HepG2 (cell line): ENCODE measurements at regions not wholly inside any gene's neighbourhood (a gene's known extent, or its start where the extent isn't known, plus 50 kb on each side); places are given as distances from the start of the nearest gene placed in this dataset.

ENCODE experiments used
- ATAC-seq: fragments of 200-7000 bp; cut with Tn5 transposase; 3 replicates; pipeline ENCODE4 v1.9.1; 2020; ENCODE audit warnings: mild to moderate bottlenecking, moderate library complexity
- BruUV-seq: library from RNA; stranded (reverse); fragments of 400-500 nt; replicated peaks from 2 replicates; lab custom pipeline; 2021; lab: Mats Ljungman, UMichigan
- CTCF ChIA-PET: fragments of 300-600 bp; formaldehyde crosslinking; extraction: SDS; loops from one replicate; lab custom pipeline; 2021; ENCODE audit warnings: low total read pairs, inconsistent platforms, low intra/inter-chr PET ratio; lab: Yijun Ruan, JAX
- POLR2A ChIA-PET: fragments of 350-600 bp; sonication (Branson Sonifier 250); formaldehyde crosslinking; loops from one replicate; lab custom pipeline; 2020; ENCODE audit warnings: antibody characterized with exemption, inconsistent platforms; lab: Yijun Ruan, JAX
- DNase-seq: peaks from one replicate; pipeline ENCODE4 v3.0.0-alpha.2; 2015; ENCODE audit warnings: low spot score
- FAIRE-seq: peaks from 3 replicates; lab custom pipeline; 2011; peaks lifted over from hg19 to GRCh38; lab: Jason Lieb, UNC
- H2AFZ ChIP-seq: one replicate; pipeline ENCODE4 v1.6.1; 2011; ENCODE audit warnings: low read length, inconsistent platforms
- H3K27ac ChIP-seq: fragments of 300-600 bp; 3 replicates; pipeline ENCODE4 v1.8.0; 2011; ENCODE audit warnings: mixed run types, mild to moderate bottlenecking, mixed read lengths, low read length, inconsistent platforms; ENCODE audit not compliant: insufficient read depth; ENCODE audit errors: extremely low read length
- H3K27me3 ChIP-seq, 2 experiments: fragments of 200-600 bp in 1 of 2; 2 replicates in 1 of 2; 3 replicates in 1 of 2; pipeline versions ENCODE4 v1.6.0 to v1.8.0; 2011; ENCODE audit warnings: low read length in 2 of 2, mild to moderate bottlenecking in 2 of 2, moderate library complexity in 2 of 2, inconsistent platforms in 1 of 2; ENCODE audit not compliant: insufficient read depth in 2 of 2, control insufficient read depth in 1 of 2
- H3K36me3 ChIP-seq, 2 experiments: fragments of 200-600 bp in 1 of 2; replicated peaks in 1 of 2; 2 replicates in 1 of 2; 3 replicates in 1 of 2; pipeline versions ENCODE4 v1.5.1 to v1.8.0; 2011; ENCODE audit warnings: low read length in 2 of 2, inconsistent platforms in 1 of 2; ENCODE audit not compliant: insufficient read depth in 2 of 2, control insufficient read depth in 1 of 2
- H3K4me1 ChIP-seq: 2 replicates; pipeline ENCODE4 v1.5.1; 2012; ENCODE audit warnings: low read length, inconsistent platforms; ENCODE audit not compliant: insufficient read depth
- H3K4me2 ChIP-seq: 2 replicates; pipeline ENCODE4 v1.6.0; 2011; ENCODE audit warnings: low read depth, low read length, inconsistent platforms
- H3K4me3 ChIP-seq, 3 experiments: fragments of 200-600 bp in 1 of 3; sonication (generic), shearing (Covaris generic) in 1 of 3; replicated peaks in 1 of 3; 2 replicates each; pipeline ENCODE4 v1.5.1; 2011 to 2016; ENCODE audit warnings: low read length in 3 of 3, inconsistent platforms in 2 of 3, low read depth in 2 of 3, mild to moderate bottlenecking in 2 of 3, control low read depth in 1 of 3, mixed read lengths in 1 of 3; ENCODE audit not compliant: insufficient read depth in 1 of 3
- H3K79me2 ChIP-seq: one replicate; pipeline ENCODE4 v1.6.1; 2011; ENCODE audit warnings: low read length, inconsistent platforms; ENCODE audit not compliant: insufficient read depth
- H3K9ac ChIP-seq: 2 replicates; pipeline ENCODE4 v1.6.0; 2011; ENCODE audit warnings: mild to moderate bottlenecking, low read depth, low read length, inconsistent platforms; ENCODE audit not compliant: insufficient read depth
- H3K9me3 ChIP-seq: 2 replicates; pipeline ENCODE4 v1.5.1; 2012; ENCODE audit warnings: mild to moderate bottlenecking, low read length
- H4K20me1 ChIP-seq: 2 replicates; pipeline ENCODE4 v1.6.0; 2011; ENCODE audit warnings: inconsistent platforms, mild to moderate bottlenecking, low read length, moderate library complexity; ENCODE audit not compliant: insufficient read depth
- ATF7 ChIP-seq, 2 experiments: fragments of 450-650 bp in 1 of 2; sonication (generic) in 1 of 2; formaldehyde crosslinking in 1 of 2; IDR thresholded peaks; 2 replicates each; pipeline versions ENCODE4 v1.4.0 to v1.6.1; 2016 to 2020; ENCODE audit warnings: antibody characterized with exemption in 1 of 2, mild to moderate bottlenecking in 1 of 2, missing genetic modification reagents in 1 of 2
- CEBPB ChIP-seq: IDR thresholded peaks from 2 replicates; pipeline ENCODE4 v1.6.1; 2011; ENCODE audit warnings: low read depth, low read length, improper control_type of control experiment, borderline replicate concordance
- MNT ChIP-seq: fragments of 450-650 bp; IDR thresholded peaks from 2 replicates; pipeline ENCODE4 v1.6.1; 2016
- MYPOP ChIP-seq: sonication (generic); formaldehyde crosslinking; IDR thresholded peaks from 2 replicates; pipeline ENCODE4 v1.8.1; 2023; ENCODE audit warnings: mild to moderate bottlenecking, moderate library complexity, missing genetic modification reagents
- RAD51 ChIP-seq: fragments of 450-650 bp; IDR thresholded peaks from 2 replicates; pipeline ENCODE4 v1.6.1; 2016; ENCODE audit warnings: borderline replicate concordance
- REXO4 ChIP-seq: sonication (generic); formaldehyde crosslinking; IDR thresholded peaks from 2 replicates; pipeline ENCODE4 v1.8.0; 2022; ENCODE audit warnings: missing genetic modification reagents, mild to moderate bottlenecking, borderline replicate concordance
- ZFYVE20 ChIP-seq: sonication (generic); formaldehyde crosslinking; IDR thresholded peaks from 2 replicates; pipeline ENCODE4 v1.8.0; 2023; ENCODE audit warnings: low read depth, mild to moderate bottlenecking, moderate library complexity, missing genetic modification reagents, borderline replicate concordance
- WGBS: methylation state at CpG from one replicate; pipeline ENCODE4 v1.1.6; 2017; ENCODE audit warnings: low lambda C conversion rate; 5-methylcytosine and 5-hydroxymethylcytosine counted together
- in situ Hi-C: cut with HindIII; loops from 2 replicates; pipeline ENCODE4 v1.10.0; 2017; ENCODE audit warnings: low pct_unique_long_range_greater_than_20kb; ENCODE audit not compliant: extremely low pct_ligation_motif_present
- intact Hi-C: fragments of 100-400 bp; cut with micrococcal nuclease; formaldehyde crosslinking; loops from one replicate; pipeline ENCODE4 v1.10.0; 2022; ENCODE audit not compliant: unreplicated experiment

- Histone ChIP-seq H4K20me1 (no peaks in the 10 kb centered on the region), H2AFZ (no peak overlapping the region), H3K36me3 (no peaks in the 10 kb centered on the region), H3K4me3 (no peak overlapping the region), H3K9ac (no peak overlapping the region), H3K27ac (no peak overlapping the region), H3K4me1 (no peaks in the 10 kb centered on the region), H3K9me3 (no peaks in the 10 kb centered on the region), H3K4me2 (no peak overlapping the region), H3K79me2 (no peaks in the 10 kb centered on the region), H3K27me3 (no peaks in the 10 kb centered on the region; a peak in 1 of 5 replicates)
- no peak for FAIRE-seq
- DNase-seq = no peak
- ATAC-seq = no peak
- BruUV-seq = no TSS peak
- TF ChIP-seq ZFYVE20 = no peak
- peak; percentile 48; the same call in 1 of the 2 replicates for TF ChIP-seq CEBPB
- no peak for TF ChIP-seq REXO4
- no peak for TF ChIP-seq MYPOP (CRISPR knock-in tag)
- TF ChIP-seq ATF7 (IDR thresholded peaks at IDR 0.05) = peak; percentile 47
- no peak for TF ChIP-seq ATF7 (CRISPR knock-in tag; IDR thresholded peaks at IDR 0.05)
- ChIA-PET CTCF (no interaction called here), POLR2A (no interaction called here)
- in situ Hi-C loops = no loop called here
- intact Hi-C loops = no loop called here
Measured at GRCh38 chr5:52190737-52191136, 597.0 kb upstream of the ITGA1 start.

GRCh38 chr5:52199833-52200232 lies 587.9 kb upstream of the ITGA1 start:
- no peak overlapping the region for H3K27ac ChIP-seq
- H3K4me1 ChIP-seq = no peaks in the 10 kb centered on the region
- ChIA-PET POLR2A (no interaction called here), CTCF (no interaction called here)
- H4K20me1 ChIP-seq = no peaks in the 10 kb centered on the region
- no peak for DNase-seq
- 61% methylated on average over 9 of the region's 9 CpGs for WGBS
- no peak for TF ChIP-seq MNT
- peak; percentile 63; the same call in 1 of the 2 replicates for TF ChIP-seq RAD51
- no peaks in the 10 kb centered on the region for H3K36me3 ChIP-seq
- no peak for ATAC-seq
- no peak overlapping the region for H2AFZ ChIP-seq
- no peaks in the 10 kb centered on the region for H3K79me2 ChIP-seq
- no TSS peak for BruUV-seq
- H3K9ac ChIP-seq = no peak overlapping the region
- no peak overlapping the region for H3K4me3 ChIP-seq
- no peak for FAIRE-seq
- intact Hi-C loops = no loop called here
- H3K4me2 ChIP-seq = no peak overlapping the region
- in situ Hi-C loops = no loop called here
- no peaks in the 10 kb centered on the region; a peak in 1 of 5 replicates for H3K27me3 ChIP-seq
- H3K9me3 ChIP-seq = no peaks in the 10 kb centered on the region
